HCT116 (cell line): ENCODE measurements at regions not wholly inside any gene's neighbourhood (a gene's known extent, or its start where the extent isn't known, plus 50 kb on each side); places are given as distances from the start of the nearest gene placed in this dataset.

Experiments used
- ATAC-seq: fragments of 200-7000 bp; cut with Tn5 transposase; 2 replicates; pipeline ENCODE4 v1.9.1; 2020; ENCODE audit warnings: mild to moderate bottlenecking, moderate library complexity
- BruUV-seq: library from RNA; stranded (reverse); fragments of 400-500 nt; replicated peaks from 2 replicates; lab custom pipeline; 2021; lab: Mats Ljungman, UMichigan
- CTCF ChIA-PET: fragments of 300-600 bp; sonication (Branson Sonifier 250); formaldehyde crosslinking; loops from one replicate; lab custom pipeline; 2021; ENCODE audit warnings: antibody characterized with exemption; lab: Charles Lee
- POLR2A ChIA-PET: fragments of 300-600, 350-600 bp; sonication (Branson Sonifier 250); formaldehyde crosslinking; loops from one replicate; lab custom pipeline; 2021; ENCODE audit warnings: antibody characterized with exemption; lab: Charles Lee
- RAD21 ChIA-PET, 2 experiments: fragments of 300-600 bp; sonication (Branson Sonifier 250); formaldehyde crosslinking; loops; one replicate each; lab custom pipeline; 2023; ENCODE audit warnings: low total read pairs in 2 of 2; ENCODE audit not compliant: uncharacterized antibody in 2 of 2, unreplicated experiment in 2 of 2, low non-redundant PET in 1 of 2; lab: Charles Lee
- DNase-seq: peaks from one replicate; pipeline ENCODE4 v3.0.0-alpha.2; 2010; ENCODE audit warnings: low read depth, low spot score
- H2AFZ ChIP-seq: fragments of 200-600 bp; shearing (Covaris generic), sonication (generic); 2 replicates; pipeline ENCODE4 v1.6.1; 2017; ENCODE audit warnings: low read depth, mixed run types, mixed read lengths, antibody characterized with exemption, low read length; ENCODE audit not compliant: poor library complexity, severe bottlenecking
- H3K27ac ChIP-seq: 2 replicates; pipeline ENCODE4 v1.5.1; 2012; ENCODE audit warnings: low read depth, low read length
- H3K27me3 ChIP-seq: fragments of 200-600 bp; sonication (generic); 2 replicates; pipeline ENCODE4 v1.6.1; 2016; ENCODE audit warnings: mixed run types, low read length, mixed read lengths; ENCODE audit not compliant: insufficient read depth
- H3K36me3 ChIP-seq, 2 experiments: fragments of 200-500 bp in 1 of 2; fragments of 200-600 bp in 1 of 2; sonication (Bioruptor generic) in 1 of 2; sonication (generic) in 1 of 2; 2 replicates each; pipeline versions ENCODE4 v1.5.1 to v1.6.1; 2014 to 2016; ENCODE audit warnings: low read length in 2 of 2, inconsistent platforms in 1 of 2, mixed read lengths in 1 of 2, mixed run types in 1 of 2; ENCODE audit not compliant: insufficient read depth in 2 of 2, control insufficient read depth in 1 of 2
- H3K4me1 ChIP-seq, 2 experiments: fragments of 200-600 bp in 1 of 2; sonication (generic) in 1 of 2; 2 replicates each; pipeline versions ENCODE4 v1.5.1 to v1.6.1; 2012 to 2017; ENCODE audit warnings: low read length in 2 of 2, inconsistent platforms in 1 of 2, mild to moderate bottlenecking in 1 of 2, mixed read lengths in 1 of 2, mixed run types in 1 of 2, moderate library complexity in 1 of 2; ENCODE audit not compliant: insufficient read depth in 2 of 2, control insufficient read depth in 1 of 2
- H3K4me2 ChIP-seq: fragments of 200-600 bp; sonication (generic); 2 replicates; pipeline ENCODE4 v1.6.1; 2017; ENCODE audit warnings: mixed run types, low read length, mixed read lengths
- H3K4me3 ChIP-seq, 2 experiments: fragments of 200-600 bp in 1 of 2; sonication (generic) in 1 of 2; replicated peaks in 1 of 2; 2 replicates each; pipeline ENCODE4 v1.5.1; 2011 to 2016; ENCODE audit warnings: low read length in 2 of 2, control low read depth in 1 of 2, low read depth in 1 of 2, mild to moderate bottlenecking in 1 of 2, mixed read lengths in 1 of 2, mixed run types in 1 of 2
- H3K79me2 ChIP-seq: fragments of 200-600 bp; sonication (generic); 2 replicates; pipeline ENCODE4 v1.6.1; 2017; ENCODE audit warnings: mild to moderate bottlenecking, mixed run types, low read length, moderate library complexity, mixed read lengths; ENCODE audit not compliant: insufficient read depth
- H3K9ac ChIP-seq: fragments of 200-600 bp; sonication (generic); 2 replicates; pipeline ENCODE4 v1.6.1; 2016; ENCODE audit warnings: low read length, mixed read lengths
- H3K9me2 ChIP-seq: fragments of 200-600 bp; sonication (generic), shearing (Covaris generic); 2 replicates; pipeline ENCODE4 v1.6.1; 2017; ENCODE audit warnings: mixed run types, mild to moderate bottlenecking, moderate library complexity; ENCODE audit not compliant: insufficient read depth
- H3K9me3 ChIP-seq, 2 experiments: fragments of 200-500 bp in 1 of 2; fragments of 200-600 bp in 1 of 2; sonication (Bioruptor generic) in 1 of 2; sonication (generic) in 1 of 2; 2 replicates each; pipeline ENCODE4 v1.6.1; 2014 to 2017; ENCODE audit warnings: low read length in 2 of 2, mixed read lengths in 2 of 2, inconsistent platforms in 1 of 2, low read depth in 1 of 2, mild to moderate bottlenecking in 1 of 2, mixed run types in 1 of 2, moderate library complexity in 1 of 2; ENCODE audit not compliant: control insufficient read depth in 1 of 2, insufficient read depth in 1 of 2
- H4K20me1 ChIP-seq: fragments of 200-600 bp; sonication (generic), shearing (Covaris generic); 2 replicates; pipeline ENCODE4 v1.6.1; 2017; ENCODE audit warnings: mixed run types, mild to moderate bottlenecking, moderate library complexity; ENCODE audit not compliant: insufficient read depth
- ATF3 ChIP-seq: IDR thresholded peaks from 2 replicates; pipeline ENCODE4 v1.6.1; 2012
- CBX3 ChIP-seq: IDR thresholded peaks from 2 replicates; pipeline ENCODE4 v1.6.1; 2012; ENCODE audit warnings: low read depth
- CEBPB ChIP-seq: IDR thresholded peaks from 2 replicates; pipeline ENCODE4 v1.6.1; 2012; ENCODE audit warnings: low read depth
- EGR1 ChIP-seq: IDR thresholded peaks from 2 replicates; pipeline ENCODE4 v1.6.1; 2012; ENCODE audit warnings: low read depth
- ELF1 ChIP-seq: IDR thresholded peaks from 2 replicates; pipeline ENCODE4 v1.6.1; 2012; ENCODE audit warnings: low read depth, borderline replicate concordance
- EZH2phosphoT487 ChIP-seq: fragments of 200-600 bp; IDR thresholded peaks from 2 replicates; pipeline ENCODE4 v1.6.1; 2018; ENCODE audit warnings: antibody characterized with exemption, borderline replicate concordance
- FOSL1 ChIP-seq: IDR thresholded peaks from 2 replicates; pipeline ENCODE4 v1.6.1; 2012; ENCODE audit warnings: low read depth
- JUND ChIP-seq: IDR thresholded peaks from 2 replicates; pipeline ENCODE4 v1.6.1; 2012
- MAX ChIP-seq: IDR thresholded peaks from 2 replicates; pipeline ENCODE4 v1.6.1; 2012
- POLR2A ChIP-seq: IDR thresholded peaks from 2 replicates; pipeline ENCODE4 v1.7.0; 2011; ENCODE audit warnings: borderline replicate concordance; ENCODE audit not compliant: insufficient read depth, insufficient read length; ENCODE audit errors: extremely low read depth
- RAD21 ChIP-seq: IDR thresholded peaks from 2 replicates; pipeline ENCODE4 v1.6.1; 2012; ENCODE audit warnings: low read depth, mild to moderate bottlenecking
- REST ChIP-seq: IDR thresholded peaks from 2 replicates; pipeline ENCODE4 v1.6.1; 2012; ENCODE audit warnings: low read depth
- SIN3A ChIP-seq: IDR thresholded peaks from 2 replicates; pipeline ENCODE4 v1.6.1; 2012; ENCODE audit warnings: low read depth
- SRF ChIP-seq: IDR thresholded peaks from 2 replicates; pipeline ENCODE4 v1.6.1; 2012; ENCODE audit warnings: low read depth
- TCF7L2 ChIP-seq: IDR thresholded peaks from 2 replicates; pipeline ENCODE4 v1.7.0; 2011; ENCODE audit warnings: borderline replicate concordance, inconsistent platforms; ENCODE audit not compliant: insufficient read depth, insufficient read length; ENCODE audit errors: extremely low read depth
- ZBTB33 ChIP-seq: IDR thresholded peaks from 2 replicates; pipeline ENCODE4 v1.6.1; 2011; ENCODE audit warnings: mild to moderate bottlenecking, low read length, moderate library complexity; ENCODE audit not compliant: insufficient replicate concordance; ENCODE audit errors: extremely low read depth
- ZFX ChIP-seq: fragments of 450-650 bp; IDR thresholded peaks from 2 replicates; pipeline ENCODE4 v1.6.1; 2017
- ZNF274 ChIP-seq: fragments of 200-500 bp; sonication (Bioruptor generic); IDR thresholded peaks from 2 replicates; pipeline ENCODE4 v1.6.1; 2014; ENCODE audit warnings: mild to moderate bottlenecking, low read depth, low read length, inconsistent platforms
- intact Hi-C: fragments of 100-400 bp; cut with micrococcal nuclease; formaldehyde crosslinking; loops from 2 replicates; pipeline ENCODE4 v1.10.0; 2022

GRCh38 chr13:76656500-76656899 lies 229.7 kb downstream of the KCTD12 start:
- ATAC-seq: no peak
- intact Hi-C loops: no loop called here
- Histone ChIP-seq H3K4me3 (no peak overlapping the region), H3K27ac (no peak overlapping the region), H2AFZ (no peak overlapping the region), H3K4me1 (no peaks in the 10 kb centered on the region; a peak in 1 of 4 replicates), H3K9me2 (no peaks in the 10 kb centered on the region), H3K9ac (no peak overlapping the region), H3K79me2 (no peaks in the 10 kb centered on the region), H3K36me3 (no peaks in the 10 kb centered on the region), H3K27me3 (no peaks in the 10 kb centered on the region), H3K9me3 (no peaks in the 10 kb centered on the region)
- BruUV-seq: no TSS peak
- ChIA-PET CTCF (no interaction called here), RAD21 (no interaction called here)
- TF ChIP-seq ZFX: no peak
- TF ChIP-seq CBX3: no peak
- TF ChIP-seq POLR2A: no peak
- TF ChIP-seq JUND: no peak
- TF ChIP-seq SRF: no peak
- no peak for TF ChIP-seq FOSL1
- no peak for TF ChIP-seq REST
- TF ChIP-seq RAD21: no peak
- TF ChIP-seq EZH2phosphoT487: no peak
- no peak for TF ChIP-seq ZBTB33
- no peak for TF ChIP-seq CEBPB
- TF ChIP-seq ZNF274: no peak
- no peak for TF ChIP-seq TCF7L2
- TF ChIP-seq EGR1: no peak
- no peak for TF ChIP-seq SIN3A
- no peak for TF ChIP-seq MAX
- no peak for TF ChIP-seq ELF1
- TF ChIP-seq ATF3: no peak
- TF ChIP-seq, all 23 proteins: peak for 0
- no peaks in the 10 kb centered on the region for H4K20me1 ChIP-seq
- H3K4me2 ChIP-seq: no peak overlapping the region
- POLR2A ChIA-PET: no interaction called here
- no peak for DNase-seq
